PFSK-1 (cell line): ENCODE measurements at regions not wholly inside any gene's neighbourhood (a gene's known extent, or its start where the extent isn't known, plus 50 kb on each side); places are given as distances from the start of the nearest gene placed in this dataset.

ENCODE experiments used
- FOXP2 ChIP-seq: optimal IDR thresholded peaks from 2 replicates; pipeline ENCODE3; 2011; ENCODE audit warnings: borderline replicate concordance, control low read depth, inconsistent platforms; ENCODE audit not compliant: insufficient read depth; ENCODE audit errors: extremely low read length, extremely low read depth
- POLR2AphosphoS5 ChIP-seq: IDR thresholded peaks from 2 replicates; pipeline ENCODE4 v1.6.1; 2012; ENCODE audit warnings: low read depth, mild to moderate bottlenecking, control low read depth, low read length, moderate library complexity
- SIN3A ChIP-seq: IDR thresholded peaks from 2 replicates; pipeline ENCODE4 v1.6.1; 2012; ENCODE audit warnings: mild to moderate bottlenecking, low read length, moderate library complexity, borderline replicate concordance; ENCODE audit not compliant: insufficient read depth
- TAF1 ChIP-seq: IDR thresholded peaks from 2 replicates; pipeline ENCODE4 v1.6.1; 2012; ENCODE audit warnings: low read length, control low read depth, borderline replicate concordance; ENCODE audit not compliant: insufficient read depth
- TF ChIP-seq, protein P1 (sequence below), 2 experiments: IDR thresholded peaks; 2 replicates each; pipeline versions ENCODE4 v1.6.1 to v1.8.0; 2011 to 2012; ENCODE audit warnings: low read depth in 2 of 2, low read length in 2 of 2, control low read depth in 1 of 2, inconsistent platforms in 1 of 2, mild to moderate bottlenecking in 1 of 2, moderate library complexity in 1 of 2; ENCODE audit not compliant: insufficient read depth in 1 of 2

DNA sequence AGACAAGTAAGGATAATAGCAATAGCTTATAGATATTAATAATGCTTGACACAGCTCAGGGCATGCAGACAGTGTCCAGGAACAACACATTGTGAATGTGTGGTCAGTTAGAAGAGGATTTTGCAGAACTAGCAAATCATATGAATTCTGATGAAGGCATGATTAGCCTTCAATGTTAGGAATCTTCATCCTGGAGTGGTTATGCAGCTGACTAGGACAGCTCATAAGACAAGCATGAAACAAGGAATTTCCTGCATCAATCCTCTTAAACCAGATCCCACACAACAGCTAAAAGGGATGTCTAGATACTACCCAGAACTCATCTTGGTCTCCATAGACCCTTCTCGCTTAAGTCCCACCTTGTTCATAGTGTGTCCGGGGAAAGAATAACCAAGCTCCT is 499.0 kb upstream of the ATP11B start:
- TF ChIP-seq FOXP2, result no peak
- no peak for TF ChIP-seq POLR2AphosphoS5

DNA sequence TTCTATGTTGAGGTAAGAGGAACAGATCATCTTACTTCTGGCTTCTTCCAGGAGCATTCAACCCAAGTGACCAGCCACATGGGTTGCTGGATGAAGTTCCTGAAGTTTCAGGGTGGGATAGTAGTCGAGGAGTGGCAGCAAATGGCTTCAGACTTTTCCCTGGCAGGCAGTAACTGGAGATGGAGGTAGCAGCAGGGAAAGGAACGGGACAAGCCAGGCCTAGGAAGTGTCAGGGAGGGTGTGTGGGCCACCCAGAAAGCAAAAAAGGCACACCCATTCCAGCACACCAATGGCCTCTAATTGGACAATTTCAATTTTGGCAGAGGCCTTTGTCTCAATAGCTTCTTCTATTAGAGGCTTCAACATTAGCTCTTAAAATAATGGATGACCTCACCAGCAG is 498.6 kb upstream of the ATP11B start:
- TF ChIP-seq SIN3A (no peak), FOXP2 (no peak), TAF1 (no peak), POLR2AphosphoS5 (no peak)
- TF ChIP-seq, protein P1, sequence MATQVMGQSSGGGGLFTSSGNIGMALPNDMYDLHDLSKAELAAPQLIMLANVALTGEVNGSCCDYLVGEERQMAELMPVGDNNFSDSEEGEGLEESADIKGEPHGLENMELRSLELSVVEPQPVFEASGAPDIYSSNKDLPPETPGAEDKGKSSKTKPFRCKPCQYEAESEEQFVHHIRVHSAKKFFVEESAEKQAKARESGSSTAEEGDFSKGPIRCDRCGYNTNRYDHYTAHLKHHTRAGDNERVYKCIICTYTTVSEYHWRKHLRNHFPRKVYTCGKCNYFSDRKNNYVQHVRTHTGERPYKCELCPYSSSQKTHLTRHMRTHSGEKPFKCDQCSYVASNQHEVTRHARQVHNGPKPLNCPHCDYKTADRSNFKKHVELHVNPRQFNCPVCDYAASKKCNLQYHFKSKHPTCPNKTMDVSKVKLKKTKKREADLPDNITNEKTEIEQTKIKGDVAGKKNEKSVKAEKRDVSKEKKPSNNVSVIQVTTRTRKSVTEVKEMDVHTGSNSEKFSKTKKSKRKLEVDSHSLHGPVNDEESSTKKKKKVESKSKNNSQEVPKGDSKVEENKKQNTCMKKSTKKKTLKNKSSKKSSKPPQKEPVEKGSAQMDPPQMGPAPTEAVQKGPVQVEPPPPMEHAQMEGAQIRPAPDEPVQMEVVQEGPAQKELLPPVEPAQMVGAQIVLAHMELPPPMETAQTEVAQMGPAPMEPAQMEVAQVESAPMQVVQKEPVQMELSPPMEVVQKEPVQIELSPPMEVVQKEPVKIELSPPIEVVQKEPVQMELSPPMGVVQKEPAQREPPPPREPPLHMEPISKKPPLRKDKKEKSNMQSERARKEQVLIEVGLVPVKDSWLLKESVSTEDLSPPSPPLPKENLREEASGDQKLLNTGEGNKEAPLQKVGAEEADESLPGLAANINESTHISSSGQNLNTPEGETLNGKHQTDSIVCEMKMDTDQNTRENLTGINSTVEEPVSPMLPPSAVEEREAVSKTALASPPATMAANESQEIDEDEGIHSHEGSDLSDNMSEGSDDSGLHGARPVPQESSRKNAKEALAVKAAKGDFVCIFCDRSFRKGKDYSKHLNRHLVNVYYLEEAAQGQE (IDR thresholded peaks at IDR 0.05; ENCODE audit: insufficient read depth in 1 of 2, low read depth in 2 of 2, low read length in 2 of 2), result no peak

DNA sequence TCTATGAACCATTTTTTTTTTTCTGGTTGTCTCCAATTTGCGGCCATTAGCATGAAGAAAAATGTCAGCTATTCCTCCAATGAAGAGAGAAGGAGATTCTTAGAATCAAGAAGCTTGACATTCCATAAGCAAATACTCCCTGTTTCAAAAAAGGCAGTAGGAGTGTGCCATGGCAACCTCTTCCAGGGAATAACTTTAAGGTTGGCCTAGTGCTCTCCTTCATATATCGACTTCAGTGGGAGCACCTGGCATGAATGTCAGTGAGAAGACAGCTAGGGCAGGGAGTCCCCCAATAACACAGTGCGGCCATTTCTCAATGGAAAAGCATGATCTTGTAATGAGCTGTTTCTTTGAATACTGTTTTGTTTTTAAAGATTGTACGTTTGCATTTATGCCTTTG is 493.0 kb upstream of the ATP11B start:
- TF ChIP-seq FOXP2 (no peak), TAF1 (no peak), SIN3A (no peak), POLR2AphosphoS5 (no peak)
- TF ChIP-seq, protein P1 (IDR thresholded peaks at IDR 0.05; ENCODE audit: insufficient read depth in 1 of 2, low read depth in 2 of 2, low read length in 2 of 2), result no peak

DNA sequence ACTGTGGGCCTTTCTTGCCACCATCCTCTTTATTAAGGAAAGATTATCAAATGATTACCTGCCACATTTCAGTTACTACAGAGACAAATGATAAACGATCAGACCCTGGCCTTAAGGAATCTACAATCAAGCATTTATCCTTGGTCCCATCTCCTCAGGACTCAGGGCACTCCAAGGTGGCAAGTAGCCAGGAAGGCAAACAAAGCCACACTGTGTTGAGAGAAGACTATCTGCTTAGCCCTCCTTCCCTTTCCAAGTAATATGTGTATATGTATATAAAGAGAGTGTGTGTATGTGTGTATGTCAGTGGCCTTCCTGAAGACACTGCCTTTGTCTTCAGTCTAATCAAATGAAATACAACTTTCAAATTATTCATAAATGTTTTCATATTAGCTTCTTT is 490.1 kb upstream of the ATP11B start:
- TF ChIP-seq POLR2AphosphoS5, result no peak
- TF ChIP-seq, protein P1 (IDR thresholded peaks at IDR 0.05; ENCODE audit: insufficient read depth in 1 of 2, low read depth in 2 of 2, low read length in 2 of 2), result no peak
- no peak for TF ChIP-seq TAF1
- TF ChIP-seq SIN3A, result no peak
- TF ChIP-seq FOXP2, result no peak

DNA sequence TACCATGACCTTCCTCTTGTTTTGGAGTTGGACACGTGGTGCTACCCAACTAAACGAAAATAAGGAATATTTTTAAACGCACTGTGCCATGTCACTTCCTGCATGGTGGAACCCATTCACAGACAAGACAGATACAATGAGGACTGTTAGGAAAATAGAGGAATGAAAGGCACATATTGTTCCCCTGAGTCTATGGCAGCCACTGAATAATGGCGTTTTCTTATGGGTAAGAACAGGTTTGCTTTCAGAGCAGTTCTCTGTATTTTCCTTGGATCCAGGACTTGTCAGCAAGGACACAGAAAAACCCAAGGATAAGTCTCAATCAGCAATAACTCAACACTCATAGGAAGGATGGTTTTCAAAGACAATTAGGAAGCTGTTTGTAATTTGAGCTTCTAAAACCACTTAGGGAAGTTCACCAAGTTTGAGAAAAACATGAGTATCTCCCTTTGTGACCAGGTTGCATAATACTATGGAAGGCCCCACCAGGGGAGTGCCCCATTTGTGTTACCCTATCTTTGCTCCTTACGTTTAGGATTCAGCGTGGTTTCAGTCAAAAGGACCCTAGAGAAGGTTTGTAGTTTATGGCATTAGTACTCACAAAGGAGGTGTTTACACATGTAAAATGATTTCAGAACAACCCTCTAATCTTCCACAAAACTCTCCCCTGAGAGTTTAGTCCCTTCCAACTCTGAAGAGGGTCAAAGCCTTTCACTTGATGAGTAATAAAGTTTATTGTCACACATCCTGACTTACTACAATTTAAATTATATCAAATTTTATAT is 487.2 kb upstream of the ATP11B start:
- TF ChIP-seq FOXP2 (no peak), SIN3A (no peak), POLR2AphosphoS5 (no peak), TAF1 (no peak)
- TF ChIP-seq, protein P1 (IDR thresholded peaks at IDR 0.05; ENCODE audit: insufficient read depth in 1 of 2, low read depth in 2 of 2, low read length in 2 of 2), result no peak
